HG03064 (cell line): ENCODE measurements at regions not wholly inside any gene's neighbourhood (a gene's known extent, or its start where the extent isn't known, plus 50 kb on each side); places are given as distances from the start of the nearest gene placed in this dataset.
"Not testable (repeated sequence)": the region's sequence is repeated elsewhere in the genome, so short reads cannot be mapped to it uniquely, and the experiment has no call there.

Experiments used
- ATAC-seq: cut with Tn5 transposase; IDR thresholded peaks from one replicate; pipeline ENCODE4 v1.9.1; 2021; ENCODE audit warnings: low read depth; ENCODE audit not compliant: unreplicated experiment

DNA sequence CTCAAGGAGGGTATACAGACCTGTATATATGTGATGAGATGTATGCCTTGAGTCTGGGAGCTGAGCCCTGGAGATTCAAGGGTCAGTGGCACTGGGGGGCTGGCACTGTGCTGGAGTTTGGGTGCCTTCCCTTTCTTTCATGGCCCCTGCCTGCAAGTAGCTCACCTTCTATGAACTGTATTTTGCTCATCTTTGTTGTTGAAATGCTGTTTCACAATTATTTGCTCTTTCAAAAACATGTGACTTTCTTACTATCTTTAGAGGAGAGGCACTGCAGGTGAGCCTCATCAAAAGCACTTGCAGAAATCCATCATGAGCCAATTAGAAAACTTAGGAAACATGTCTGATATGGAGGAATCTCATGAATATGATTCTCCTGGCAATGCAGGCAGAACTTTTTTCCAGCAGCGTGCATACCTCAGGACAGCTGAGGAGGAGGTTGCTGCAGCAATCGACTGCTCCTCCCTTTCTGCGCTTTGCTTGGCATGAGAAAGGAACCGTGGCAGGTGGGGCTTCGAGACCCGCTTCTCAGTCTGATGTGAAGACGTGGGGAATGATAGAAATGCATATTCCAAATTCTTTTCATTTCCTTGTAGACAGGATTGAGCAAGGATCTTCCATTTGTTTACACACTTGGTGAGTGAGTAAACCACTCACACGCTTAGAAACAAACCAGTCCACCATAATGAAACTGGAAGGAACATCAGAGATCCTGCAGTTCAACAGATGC, 178.4 kb upstream of the E2F8 start:
- no peak for ATAC-seq

DNA sequence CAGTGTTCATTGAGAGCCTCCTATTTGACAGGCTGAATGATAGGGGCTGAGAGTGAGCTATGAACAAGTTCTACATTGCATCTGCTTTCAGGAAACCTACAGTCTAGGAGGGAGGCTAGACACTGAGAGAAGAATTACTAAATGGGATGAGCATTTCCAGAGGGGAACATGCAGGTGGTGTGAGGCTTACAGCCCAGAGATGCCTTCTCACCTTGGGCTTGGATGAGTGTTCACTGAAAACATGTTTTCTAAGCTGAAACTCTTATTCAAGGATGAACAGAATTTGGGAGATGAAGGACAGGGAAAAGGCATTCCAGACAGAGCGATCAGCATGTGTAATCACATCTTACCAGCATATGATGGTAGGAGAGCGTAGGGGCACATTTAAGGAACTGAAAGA, 177.5 kb upstream of the E2F8 start:
- no peak for ATAC-seq

DNA sequence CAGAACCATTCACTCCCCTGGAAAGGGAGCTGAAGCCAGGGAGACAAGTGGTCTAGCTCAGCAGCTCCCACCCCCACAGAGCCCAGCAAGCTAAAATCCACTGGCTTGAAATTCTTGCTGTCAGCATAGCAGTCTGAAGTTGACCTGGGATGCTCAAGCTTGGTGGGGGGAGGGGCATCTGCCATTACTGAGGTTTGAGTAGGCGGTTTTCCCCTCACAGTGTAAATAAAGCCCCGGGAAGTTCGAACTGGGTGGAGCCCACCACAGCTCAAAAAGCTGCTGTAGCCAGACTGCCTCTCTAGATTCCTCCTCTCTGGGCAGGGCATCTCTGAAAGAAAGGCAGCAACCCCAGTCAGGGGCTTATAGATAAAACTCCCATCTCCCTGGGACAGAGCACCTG, 171.3 kb upstream of the E2F8 start:
- ATAC-seq = not testable (repeated sequence)

DNA sequence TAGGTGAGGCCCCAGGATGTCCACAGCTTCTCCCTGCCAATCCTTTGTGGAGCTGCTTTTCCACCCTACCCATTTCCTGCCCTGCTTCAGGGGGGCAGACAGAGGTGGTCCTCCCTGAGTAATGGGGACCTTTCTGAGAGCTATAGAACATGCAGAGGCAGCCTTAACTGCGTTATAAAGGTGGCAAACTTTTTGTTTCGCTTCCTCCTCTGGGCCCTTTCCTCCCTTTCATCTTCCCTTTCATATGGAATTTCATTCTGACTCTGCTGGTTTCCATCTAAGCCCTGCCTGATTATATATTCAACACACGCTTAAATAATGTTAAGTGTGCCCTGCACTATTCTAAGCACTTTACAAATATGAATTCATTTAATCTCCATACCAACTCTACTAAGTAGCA, 169.3 kb upstream of the E2F8 start:
- no peak for ATAC-seq

DNA sequence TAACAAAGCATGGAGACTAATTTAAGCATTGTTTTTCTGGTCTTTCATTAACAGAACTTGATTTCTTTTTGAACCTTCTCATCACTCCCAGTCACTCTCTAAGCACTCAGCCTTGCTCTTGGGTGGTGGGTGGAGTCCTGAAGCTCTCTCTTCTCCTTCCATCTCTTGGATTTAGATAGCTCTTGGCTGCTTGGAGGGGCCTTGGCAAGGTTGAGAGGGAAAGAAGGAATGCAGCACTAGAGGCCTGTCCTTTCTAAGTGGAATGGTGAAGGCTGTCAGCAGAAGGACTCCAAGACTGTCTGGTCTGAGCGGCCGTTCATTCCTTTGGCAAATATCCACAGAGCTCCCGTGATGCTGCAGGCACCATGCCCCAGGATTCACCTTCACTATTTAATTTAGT, 168.6 kb upstream of the E2F8 start:
- no peak for ATAC-seq

DNA sequence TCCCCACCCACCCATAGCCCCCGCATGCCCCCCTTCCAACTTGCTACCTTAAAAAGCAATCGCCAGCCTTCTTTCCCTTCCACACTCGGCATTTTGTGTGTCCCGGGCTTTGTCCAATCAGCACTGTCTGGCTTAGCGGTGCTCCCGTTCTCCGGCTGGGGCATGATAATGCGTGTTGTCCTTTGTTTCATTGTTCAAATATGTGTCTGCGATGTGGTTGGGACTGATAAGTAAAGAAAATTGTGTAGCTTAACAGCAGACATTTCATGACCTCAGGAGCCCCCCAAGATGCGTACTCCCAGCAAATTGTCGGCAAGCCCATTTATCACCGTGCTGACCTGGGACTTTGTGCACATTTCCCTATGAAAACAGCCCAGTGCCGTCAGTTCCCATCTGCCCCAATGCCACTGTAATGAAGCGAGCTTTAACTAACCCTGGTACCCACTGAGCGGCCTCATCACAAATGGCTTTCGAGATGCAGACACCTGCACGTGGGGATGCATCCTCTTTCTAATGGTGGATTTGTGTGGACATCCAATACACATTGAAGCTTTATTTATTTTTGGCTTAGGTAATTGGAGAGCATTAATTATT, 167.0 kb upstream of the E2F8 start:
- no peak for ATAC-seq

DNA sequence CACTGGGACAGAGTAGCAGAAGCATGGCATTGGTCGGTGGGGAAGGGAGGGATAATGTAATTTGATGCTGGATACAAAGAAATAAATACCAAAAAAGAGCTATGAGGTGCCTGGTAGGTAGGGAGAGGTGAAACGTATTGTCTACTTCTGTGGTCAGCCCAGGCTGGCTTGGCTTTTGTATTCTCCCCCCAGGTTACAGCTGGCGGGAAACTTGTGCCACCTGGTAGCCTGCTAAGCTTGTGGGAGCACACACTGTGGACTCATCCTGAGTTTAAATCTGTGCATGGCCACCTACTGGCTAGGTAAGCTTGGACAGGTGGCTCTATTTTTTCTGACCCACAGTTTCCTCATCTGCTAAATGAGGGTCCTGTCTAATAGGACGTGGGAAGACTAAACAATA, 165.2 kb upstream of the E2F8 start:
- no peak for ATAC-seq

DNA sequence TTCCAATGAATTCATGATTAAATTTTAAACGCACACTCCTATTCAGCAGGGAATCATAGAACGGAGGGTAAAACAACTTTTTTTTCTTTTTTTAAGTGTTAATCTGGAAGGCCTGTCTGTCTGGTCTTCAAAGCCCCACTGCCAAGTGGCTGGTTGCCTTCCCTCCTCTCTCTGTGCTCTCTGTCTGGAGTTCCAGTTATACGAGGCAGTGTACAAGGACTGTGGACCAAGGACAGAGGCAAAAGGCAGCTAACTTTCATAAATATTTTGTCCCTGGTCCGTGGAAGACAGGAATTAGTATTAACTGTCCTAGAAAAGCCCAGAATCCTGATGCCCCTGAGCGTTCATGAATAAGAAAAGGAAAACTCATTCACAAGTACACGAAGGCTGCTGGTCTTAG, 164.0 kb upstream of the E2F8 start:
- no peak for ATAC-seq

DNA sequence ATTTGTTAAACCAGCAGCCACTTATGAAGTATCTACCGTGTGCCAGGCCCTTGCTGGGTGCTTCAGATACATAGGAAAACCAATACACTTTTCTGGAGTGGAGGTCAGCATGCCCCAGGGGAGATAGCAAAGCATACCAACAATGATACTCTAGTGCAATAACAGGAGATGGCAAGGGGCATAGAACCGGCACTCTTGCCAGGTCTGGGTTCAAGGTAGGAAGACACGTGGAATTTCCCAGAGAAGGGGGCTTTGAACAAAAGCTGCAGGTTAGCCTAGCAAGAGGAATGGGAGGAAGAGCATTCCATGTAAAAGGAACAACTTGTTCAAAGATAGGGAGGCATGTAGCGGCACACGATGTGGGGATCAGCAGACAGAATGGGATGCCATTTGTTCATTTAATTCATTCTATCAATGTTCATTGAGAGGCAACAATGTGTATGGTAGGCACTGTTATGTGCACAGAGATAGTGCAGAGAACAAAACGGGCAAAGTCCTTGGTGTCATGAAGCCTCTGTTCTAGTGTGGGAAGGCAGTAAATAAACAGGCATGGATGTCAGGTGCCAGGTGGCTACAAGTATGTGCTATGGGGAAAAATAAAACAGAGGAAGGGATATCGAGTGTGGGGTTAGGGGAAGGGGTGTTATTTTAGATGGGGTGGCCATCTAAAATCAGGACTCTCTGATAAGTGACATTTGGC, 162.6 kb upstream of the E2F8 start:
- ATAC-seq = no peak

DNA sequence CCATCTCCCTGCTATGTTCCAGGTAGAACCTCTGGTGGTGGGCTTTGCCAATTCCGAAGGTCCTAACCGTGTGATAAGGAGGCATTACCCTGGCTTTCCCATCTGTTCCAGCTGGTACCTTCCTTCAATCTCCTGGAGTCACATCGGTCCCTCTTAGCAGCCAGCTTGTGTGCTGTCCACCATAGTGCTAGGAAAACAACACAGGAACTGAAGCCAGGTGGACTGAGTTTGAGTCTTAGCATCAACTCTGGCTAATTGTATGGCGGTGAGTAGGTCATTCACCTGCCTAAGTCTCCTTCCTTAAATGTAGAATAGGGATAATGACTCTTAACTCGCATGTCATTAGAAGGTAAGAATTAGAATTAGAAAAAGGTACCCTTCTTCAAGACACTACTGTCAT, 159.6 kb upstream of the E2F8 start:
- no peak for ATAC-seq

DNA sequence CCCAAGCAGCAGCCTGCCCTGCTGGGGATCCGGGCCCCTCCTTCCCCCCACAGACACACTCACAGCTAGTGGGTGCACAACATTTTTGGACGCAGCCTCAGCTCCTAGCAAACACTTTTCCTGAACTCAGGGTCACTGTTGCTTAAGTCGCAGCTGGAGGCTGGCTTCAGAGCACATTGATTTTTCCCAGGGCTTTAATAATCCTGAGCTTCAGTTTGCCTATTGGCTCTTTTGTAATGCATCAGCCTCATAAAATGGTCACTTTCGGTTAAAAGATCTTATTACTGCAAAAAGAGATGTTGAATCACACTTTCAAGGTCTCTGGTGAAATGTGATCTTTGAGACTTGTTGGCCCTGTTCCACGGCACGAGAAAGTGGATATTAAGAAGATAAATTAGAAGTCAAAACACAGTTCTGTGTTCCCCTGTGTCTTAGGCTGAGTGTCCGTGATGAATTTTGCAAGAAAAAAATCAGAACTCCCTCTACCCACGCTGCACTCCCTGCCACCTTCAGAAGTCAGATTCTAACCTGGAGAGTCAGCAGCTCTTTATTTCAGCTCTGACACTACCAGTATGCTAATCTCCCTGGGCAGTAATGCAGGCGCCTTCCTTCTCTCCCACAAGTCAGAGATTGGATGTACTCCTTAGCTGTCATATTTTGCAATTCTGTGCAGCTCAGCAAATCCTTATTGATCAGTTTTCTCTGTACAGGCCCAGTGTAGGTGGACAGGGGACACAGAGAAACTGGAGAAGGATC, 158.2 kb upstream of the E2F8 start:
- no peak for ATAC-seq

DNA sequence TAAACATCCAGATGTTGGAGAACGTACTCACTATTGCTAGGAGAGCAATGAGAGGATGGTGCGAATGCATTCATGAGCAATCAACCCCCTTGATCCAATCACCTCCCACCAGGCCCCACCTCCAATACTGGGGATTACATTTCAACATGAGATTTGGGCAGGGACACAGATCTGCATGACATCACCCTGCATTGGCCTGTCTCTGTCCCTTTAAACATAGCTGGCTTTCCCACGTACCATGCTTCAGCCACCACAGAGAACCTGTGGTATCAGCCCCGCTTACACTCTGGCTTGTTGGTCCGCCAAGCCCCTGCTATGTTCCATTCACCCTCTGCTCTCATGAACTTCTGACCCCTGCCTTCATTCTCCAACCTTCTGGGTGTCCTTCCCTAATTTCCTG, 157.5 kb upstream of the E2F8 start:
- ATAC-seq = no peak

DNA sequence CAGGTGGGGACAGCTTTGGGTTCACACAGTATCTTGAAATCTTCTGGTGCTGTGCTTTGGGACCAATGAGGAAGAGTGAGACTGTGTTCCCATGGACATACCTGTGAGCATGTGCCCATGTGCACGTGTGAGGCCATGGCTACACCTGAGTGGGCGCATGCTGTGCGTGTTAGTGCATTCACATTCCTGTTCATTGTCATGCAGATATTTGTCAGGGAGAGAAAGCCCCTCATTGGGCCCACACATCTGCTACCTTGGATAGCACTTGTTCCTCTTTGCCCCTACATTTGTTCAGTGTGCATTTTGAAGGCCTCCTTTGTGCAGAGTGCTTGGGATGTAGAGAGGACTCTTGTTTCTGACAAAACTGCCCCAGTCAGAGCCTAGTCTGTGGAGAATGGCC, 154.3 kb upstream of the E2F8 start:
- ATAC-seq = no peak

DNA sequence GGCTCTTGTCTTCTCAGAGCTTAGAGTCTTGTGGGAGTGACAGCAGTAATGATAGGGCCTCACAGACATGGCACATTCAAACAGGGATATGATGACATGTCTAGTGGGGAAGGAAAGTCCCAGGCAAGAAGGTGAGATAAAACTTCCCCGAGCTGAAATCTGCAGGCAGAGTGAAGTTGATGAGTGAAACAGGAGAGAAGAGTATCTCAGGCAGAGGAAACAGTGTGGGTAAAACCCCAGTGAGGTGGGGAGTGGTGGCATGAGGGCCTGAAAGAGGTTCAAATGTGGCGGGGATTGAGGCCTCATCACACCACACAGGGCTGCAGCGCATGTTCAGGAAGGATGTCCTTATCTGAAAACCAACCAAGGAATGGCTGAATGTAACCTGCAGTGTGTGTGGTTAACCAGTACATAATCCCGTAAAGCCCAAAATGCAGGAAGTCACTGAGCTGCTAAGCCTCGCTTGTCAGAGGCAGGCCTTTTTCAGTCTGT, 153.8 kb upstream of the E2F8 start:
- ATAC-seq = peak; percentile 63

DNA sequence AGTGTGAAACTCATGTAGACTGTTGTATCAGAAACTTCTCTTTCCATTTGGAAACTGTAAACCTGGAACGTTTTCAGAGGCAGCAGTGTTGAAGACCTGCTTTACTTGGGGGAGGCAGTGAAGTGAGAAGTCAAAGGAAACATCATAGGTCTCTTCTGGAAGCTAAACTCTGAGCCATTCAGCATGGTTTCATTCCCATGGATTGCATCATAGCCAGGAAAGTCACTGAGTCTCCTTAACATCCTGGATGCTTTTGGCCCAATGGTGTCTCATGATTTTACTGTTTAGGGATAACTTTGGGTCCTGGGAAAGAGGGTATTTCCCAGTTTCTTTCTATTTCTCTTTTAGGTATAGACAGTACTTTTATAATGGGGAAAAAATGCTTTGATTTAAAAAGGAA, 153.2 kb upstream of the E2F8 start:
- no peak for ATAC-seq

DNA sequence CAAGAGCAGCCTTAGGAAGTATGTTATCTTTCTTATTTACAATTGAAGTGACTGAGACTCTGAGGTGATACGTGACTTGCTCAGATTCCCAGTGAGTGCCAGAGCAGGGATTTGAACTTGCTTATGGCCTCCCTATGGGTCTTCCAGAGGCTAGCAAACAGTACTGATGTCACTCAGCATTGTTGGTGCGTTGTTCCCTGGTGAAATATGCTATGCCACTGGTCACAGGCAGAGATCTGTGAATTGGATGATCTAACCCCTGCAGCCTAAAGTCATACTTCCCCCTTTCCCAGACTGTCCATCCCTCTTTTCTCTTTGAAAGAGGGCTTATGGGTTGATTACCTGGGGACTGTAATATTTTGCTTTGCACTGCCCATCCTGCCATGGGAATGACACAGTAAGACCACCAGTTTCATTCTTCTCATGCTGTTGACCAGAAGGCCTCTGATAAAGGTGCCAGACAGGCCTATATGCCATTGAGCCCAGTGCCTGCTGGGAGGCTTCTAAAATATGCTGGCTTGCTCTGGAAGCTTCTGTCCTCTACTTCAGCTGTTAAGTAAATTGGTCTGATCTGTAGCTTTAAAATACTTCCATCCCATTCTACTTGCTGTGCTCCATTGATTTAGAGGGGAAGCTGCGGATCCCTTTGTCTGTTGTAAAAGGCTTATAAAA, 152.2 kb upstream of the E2F8 start:
- ATAC-seq = no peak

DNA sequence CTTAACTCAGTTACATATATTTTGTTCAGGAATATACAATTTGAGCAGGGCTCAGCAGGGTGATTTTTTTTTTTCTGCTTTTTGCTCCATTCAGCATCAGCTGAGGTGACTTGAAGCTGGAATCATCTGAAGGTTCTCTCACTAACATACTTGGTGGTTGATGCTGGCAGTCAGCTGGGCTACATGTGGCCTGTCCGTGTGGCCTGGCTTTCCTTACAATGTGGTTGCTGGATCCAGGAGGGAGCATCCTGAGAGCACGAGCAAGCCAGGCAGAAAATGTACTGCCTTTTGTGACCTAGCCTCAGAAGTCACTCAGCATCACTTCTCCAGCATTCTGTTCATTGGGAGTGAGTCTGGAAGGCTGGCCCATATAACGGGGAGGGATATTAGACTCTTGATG, 151.6 kb upstream of the E2F8 start:
- no peak for ATAC-seq

DNA sequence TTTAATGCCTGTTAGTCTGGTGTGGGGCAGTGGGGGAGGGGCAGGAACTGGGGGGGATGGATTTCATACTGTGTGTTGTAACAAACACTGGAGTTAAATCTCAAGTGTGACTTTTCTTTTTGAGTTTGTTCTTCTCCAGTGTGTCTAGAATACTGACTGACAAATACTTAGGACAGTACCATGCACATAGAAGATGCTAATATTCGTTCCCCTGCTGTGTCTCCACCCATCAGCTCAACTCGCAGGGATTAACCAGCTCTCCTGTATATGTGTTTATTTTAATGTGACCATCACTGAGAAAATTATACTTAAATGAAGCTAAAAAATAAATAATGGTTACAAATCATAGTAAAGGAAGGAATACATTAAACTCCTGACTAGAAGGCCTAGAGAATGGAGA, 150.9 kb upstream of the E2F8 start:
- ATAC-seq = no peak

DNA sequence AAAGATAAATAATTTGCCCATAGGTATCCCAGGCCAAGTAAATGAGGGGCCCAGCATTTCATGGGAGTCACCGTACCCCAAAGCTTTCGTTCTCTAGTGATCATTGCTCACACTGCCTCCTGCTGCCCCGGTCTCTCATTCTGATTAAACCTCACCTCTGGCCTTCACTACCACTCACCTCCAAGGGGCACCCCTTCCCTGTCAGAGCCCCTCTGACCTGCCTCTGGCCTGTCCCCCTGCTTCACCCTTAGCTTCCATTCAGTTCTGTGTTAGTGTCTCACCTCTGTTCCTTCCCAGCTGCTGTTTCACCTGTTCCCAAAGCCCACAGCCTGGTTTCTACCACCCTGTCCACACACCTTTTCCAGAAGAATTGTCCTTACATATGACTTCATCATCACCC, 150.3 kb upstream of the E2F8 start:
- no peak for ATAC-seq

DNA sequence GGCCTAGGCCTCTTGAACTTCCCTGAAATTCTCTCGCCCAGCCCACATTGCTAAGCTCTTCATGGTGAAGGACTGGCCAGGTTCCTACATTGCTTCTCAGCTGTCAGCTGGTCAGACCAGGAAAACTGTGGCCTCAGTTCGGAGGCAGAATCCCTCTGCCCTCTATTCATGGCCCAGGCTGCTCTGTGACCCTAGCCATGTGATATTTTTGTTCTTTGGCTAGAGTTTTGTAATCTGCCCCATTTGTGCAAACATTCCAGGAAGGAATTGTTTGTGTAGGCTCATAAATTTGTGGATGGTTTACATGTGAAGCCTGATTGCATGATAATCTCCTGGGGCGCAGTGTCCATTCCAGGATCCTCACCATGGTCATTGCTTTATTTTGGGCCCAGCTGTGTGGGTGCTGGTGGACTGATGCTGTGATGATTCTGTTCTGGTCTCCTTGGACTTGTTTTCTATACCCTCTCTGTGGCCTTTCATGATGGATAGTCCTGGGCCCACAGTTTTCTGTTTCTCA, 149.1 kb upstream of the E2F8 start:
- ATAC-seq = no peak
